ENCODE measurements at regions not wholly inside any gene's neighbourhood (a gene's known extent, or its start where the extent isn't known, plus 50 kb on each side); places are given as distances from the start of the nearest gene placed in this dataset.

- no peak for DNase-seq (ENCODE audit: low read depth)
Observed at GRCh38 chr5:4197151-4197550, 601.5 kb downstream of the IRX1 start.

- no peak for DNase-seq (ENCODE audit: low read depth)
Observed at GRCh38 chr5:4198461-4198860, 602.8 kb downstream of the IRX1 start.

GRCh38 chr5:4199049-4199841 lies 603.6 kb downstream of the IRX1 start:
- DNase-seq (ENCODE audit: low read depth) = no peak

DNA sequence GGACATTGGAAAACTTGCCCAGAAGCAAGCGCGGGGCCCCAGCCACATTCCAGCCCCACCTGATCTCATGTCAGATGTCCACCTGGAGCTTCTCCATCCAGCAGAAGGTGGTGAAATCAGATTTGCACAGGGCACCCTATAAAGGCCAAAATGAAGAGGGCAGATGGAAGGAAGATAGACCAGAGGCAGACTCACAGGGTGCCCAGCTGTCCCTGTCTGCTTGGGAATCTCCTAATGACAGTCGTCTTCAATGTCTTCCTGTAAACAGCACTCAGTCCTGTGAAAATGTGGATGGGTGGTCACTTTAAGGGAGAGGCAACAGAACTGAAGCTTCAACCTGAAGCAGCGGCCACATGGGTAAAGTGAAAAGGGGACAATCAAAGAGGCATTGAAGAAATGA lies 607.5 kb downstream of the IRX1 start:
- no peak for DNase-seq (ENCODE audit: low read depth)

- DNase-seq (ENCODE audit: low read depth) = no peak
Observed at GRCh38 chr5:4204276-4205141, 608.9 kb downstream of the IRX1 start.

GRCh38 chr5:4205398-4205797 lies 609.8 kb downstream of the IRX1 start:
- no peak for DNase-seq (ENCODE audit: low read depth)

GRCh38 chr5:4206127-4206526 lies 610.5 kb downstream of the IRX1 start:
- no peak for DNase-seq (ENCODE audit: low read depth)

GRCh38 chr5:4207486-4207885 lies 611.9 kb downstream of the IRX1 start:
- no peak for DNase-seq (ENCODE audit: low read depth)

DNA sequence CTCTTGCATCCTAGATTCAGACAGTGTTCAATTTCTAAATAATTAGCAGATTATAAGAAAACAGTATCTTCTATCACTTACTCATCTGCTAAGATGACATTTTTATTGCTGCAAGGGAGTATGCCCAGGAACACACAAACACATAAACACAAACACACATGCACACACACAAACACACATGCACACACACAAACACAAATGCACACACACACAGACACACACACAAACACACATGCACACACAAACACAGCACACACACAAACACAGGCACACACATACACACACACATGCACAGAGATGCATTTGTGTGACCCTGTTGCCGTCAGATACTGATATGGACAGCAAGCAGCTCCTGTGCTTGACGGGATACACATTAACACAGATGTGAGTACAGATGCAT lies 612.9 kb downstream of the IRX1 start:
- no peak for DNase-seq (ENCODE audit: low read depth)

- no peak for DNase-seq (ENCODE audit: low read depth)
Observed at GRCh38 chr5:4208996-4209395, 613.4 kb downstream of the IRX1 start.

GRCh38 chr5:4212071-4212739 lies 616.6 kb downstream of the IRX1 start:
- DNase-seq (ENCODE audit: low read depth) = no peak

- no peak for DNase-seq (ENCODE audit: low read depth)
Observed at GRCh38 chr5:4212981-4213819, 617.6 kb downstream of the IRX1 start.

DNA sequence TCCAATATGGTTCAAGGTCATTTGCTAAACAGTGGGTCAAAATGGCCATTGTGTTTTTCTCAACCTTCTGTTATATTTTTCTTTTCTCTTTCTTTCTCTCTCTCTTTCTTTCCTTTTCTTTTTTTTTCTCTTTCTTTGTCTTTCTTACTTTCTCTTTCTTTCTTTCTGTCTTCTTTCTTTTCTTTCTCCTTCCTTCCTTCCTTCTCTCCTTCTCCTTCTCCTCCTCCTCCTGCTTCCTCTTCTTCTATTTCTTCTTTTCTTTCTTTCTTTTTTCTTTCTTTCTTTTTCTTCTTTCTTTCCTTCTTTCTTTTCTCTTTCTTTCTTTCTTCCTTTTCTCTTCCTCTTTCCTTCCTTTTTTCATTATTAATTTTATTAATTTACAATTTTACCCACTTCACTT lies 619.5 kb downstream of the IRX1 start:
- DNase-seq (ENCODE audit: low read depth) = no peak

GRCh38 chr5:4216142-4216541 lies 620.5 kb downstream of the IRX1 start:
- DNase-seq (ENCODE audit: low read depth) = no peak

- DNase-seq (ENCODE audit: low read depth) = no peak
Observed at GRCh38 chr5:4220016-4220415, 624.4 kb downstream of the IRX1 start.

DNA sequence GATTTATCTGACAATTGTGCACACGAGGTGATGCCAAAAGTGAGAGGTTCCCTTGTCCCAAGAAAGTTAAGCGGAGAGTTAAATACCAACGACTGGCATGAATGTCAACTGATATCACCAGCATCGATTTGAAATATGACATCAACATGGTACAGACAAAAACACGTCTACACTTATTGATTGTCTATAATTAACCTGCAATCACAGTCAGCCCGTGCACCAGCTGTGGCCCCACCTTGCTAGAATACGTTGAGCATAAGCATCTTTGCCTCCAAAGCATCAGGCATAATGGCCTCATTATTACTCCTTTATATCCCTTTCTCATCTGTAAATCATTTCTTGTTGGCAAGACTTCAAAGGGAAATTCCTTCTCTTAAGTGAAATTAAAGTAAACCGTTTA lies 625.4 kb downstream of the IRX1 start:
- no peak for DNase-seq (ENCODE audit: low read depth)

GRCh38 chr5:4222147-4222546 lies 626.5 kb downstream of the IRX1 start:
- no peak for DNase-seq (ENCODE audit: low read depth)

- no peak for DNase-seq (ENCODE audit: low read depth)
Observed at GRCh38 chr5:4222821-4223220, 627.2 kb downstream of the IRX1 start.

DNA sequence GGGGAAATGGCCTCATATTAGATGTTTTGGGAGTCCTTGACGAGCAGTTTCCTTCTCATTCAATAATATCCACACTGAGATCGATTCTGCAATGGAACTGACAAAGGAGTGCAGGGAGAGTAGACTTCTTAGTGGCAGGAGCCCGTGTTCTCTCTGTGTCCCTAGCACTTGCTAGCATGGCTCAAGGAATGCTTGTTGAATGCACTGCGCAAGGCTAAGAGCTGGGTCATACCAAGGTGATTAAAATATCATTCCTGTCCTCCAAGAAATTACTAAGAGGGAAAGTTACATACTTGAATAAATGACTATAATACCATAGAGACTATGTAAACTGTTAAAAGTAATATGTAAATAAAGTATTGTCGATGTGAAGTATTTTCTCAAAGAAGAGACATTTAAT lies 630.1 kb downstream of the IRX1 start:
- no peak for DNase-seq (ENCODE audit: low read depth)

DNA sequence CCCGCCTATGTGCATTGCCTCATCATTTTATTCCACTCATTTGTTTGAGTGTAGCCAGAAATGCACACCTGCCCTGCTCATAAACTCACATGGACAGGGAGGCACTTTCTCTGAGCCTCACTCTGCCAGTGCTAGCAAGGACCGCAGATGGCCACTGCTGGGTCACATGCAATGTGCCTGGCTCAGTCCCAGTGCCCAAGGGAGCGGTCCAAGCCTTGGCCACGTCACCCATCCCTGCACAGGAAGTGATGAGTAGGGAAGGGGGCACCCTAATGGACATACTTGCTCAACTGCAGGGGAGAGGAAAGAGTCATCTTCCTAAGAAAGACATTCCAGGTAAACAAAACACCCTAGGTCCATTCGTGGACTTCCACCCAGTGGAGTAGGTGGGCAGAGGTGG lies 630.9 kb downstream of the IRX1 start:
- no peak for DNase-seq (ENCODE audit: low read depth)

DNA sequence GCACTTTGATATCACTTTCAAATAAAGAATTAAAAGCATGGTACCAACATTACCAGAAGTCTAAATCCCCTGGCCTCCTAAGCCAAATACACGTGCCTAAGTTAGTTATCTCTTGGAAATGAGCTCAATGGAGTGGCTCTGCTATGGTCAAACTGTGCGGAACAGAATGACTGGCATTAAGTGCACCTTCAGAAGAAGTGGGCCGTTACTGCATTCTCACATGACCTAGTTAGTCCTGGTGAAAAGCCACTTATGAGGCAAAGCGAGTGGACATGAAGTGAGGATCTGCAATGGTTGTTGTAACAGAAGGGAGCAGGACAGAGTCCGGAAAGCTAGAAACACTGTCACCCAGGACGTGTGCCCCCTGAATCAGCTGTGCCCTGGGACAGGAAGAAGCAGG lies 633.1 kb downstream of the IRX1 start:
- DNase-seq (ENCODE audit: low read depth) = no peak

Data from activated T-cell treated with anti-CD3 and anti-CD28 coated beads for 48 hours (primary cell).